ENCODE measurements at regions not wholly inside any gene's neighbourhood (a gene's known extent, or its start where the extent isn't known, plus 50 kb on each side); places are given as distances from the start of the nearest gene placed in this dataset.

GRCh38 chr16:52298769-52299168, 248.2 kb downstream of the TOX3 start:
- no peak for TF ChIP-seq CEBPB (IDR thresholded peaks at IDR 0.05)
- TF ChIP-seq TCF12 (IDR thresholded peaks at IDR 0.05; ENCODE audit: low read depth): no peak
- no peak for TF ChIP-seq YY1 (IDR thresholded peaks at IDR 0.05; ENCODE audit: low read depth)
- TF ChIP-seq TAF1 (IDR thresholded peaks at IDR 0.05; ENCODE audit: low read depth): no peak
- TF ChIP-seq EP300 (IDR thresholded peaks at IDR 0.05; ENCODE audit: borderline replicate concordance): no peak
- TF ChIP-seq REST (IDR thresholded peaks at IDR 0.05; ENCODE audit: low read depth): no peak
- no peak for TF ChIP-seq TEAD4 (IDR thresholded peaks at IDR 0.05)
